IMR-90 (cell line): ENCODE measurements at regions not wholly inside any gene's neighbourhood (a gene's known extent, or its start where the extent isn't known, plus 50 kb on each side); places are given as distances from the start of the nearest gene placed in this dataset.
A peak's percentile ranks its signal among the peaks of the same experiment; 100 is the strongest.

Source experiments
- ATAC-seq: fragments of 200-7000 bp; cut with Tn5 transposase; 2 replicates; pipeline ENCODE4 v1.9.1; 2020; ENCODE audit warnings: low read depth, mild to moderate bottlenecking, moderate library complexity
- BruUV-seq: library from RNA; stranded (reverse); fragments of 400-500 nt; replicated peaks from 2 replicates; lab custom pipeline; 2021; lab: Mats Ljungman, UMichigan
- CTCF ChIA-PET: fragments of 300-600 bp; formaldehyde crosslinking; extraction: SDS; loops from one replicate; lab custom pipeline; 2021; ENCODE audit warnings: antibody characterized with exemption; lab: Yijun Ruan, JAX
- POLR2A ChIA-PET: fragments of 300-600 bp; sonication (Branson Sonifier 250); formaldehyde crosslinking; loops from one replicate; lab custom pipeline; 2022; ENCODE audit warnings: antibody characterized with exemption; ENCODE audit not compliant: unreplicated experiment; lab: Charles Lee
- DNase-seq: peaks from one replicate; pipeline ENCODE4 v3.0.0; 2013
- H2AFZ ChIP-seq: replicated peaks from 2 replicates; pipeline ENCODE3; 2013; ENCODE audit warnings: low read length, mild to moderate bottlenecking; ENCODE audit not compliant: poor library complexity
- H2AK5ac ChIP-seq: 2 replicates; pipeline ENCODE4 v1.6.1; 2013; ENCODE audit warnings: low read depth, low read length, inconsistent platforms
- H2AK9ac ChIP-seq: replicated peaks from 2 replicates; pipeline ENCODE3; 2013; ENCODE audit warnings: mild to moderate bottlenecking, low read depth, low read length, moderate library complexity; ENCODE audit not compliant: poor library complexity
- H2BK120ac ChIP-seq: 2 replicates; pipeline ENCODE4 v1.6.1; 2013; ENCODE audit warnings: low read depth, low read length, inconsistent platforms
- H2BK15ac ChIP-seq: 3 replicates; pipeline ENCODE4 v1.6.1; 2013; ENCODE audit warnings: low read depth, low read length, inconsistent platforms
- H2BK20ac ChIP-seq: 2 replicates; pipeline ENCODE4 v1.6.1; 2013; ENCODE audit warnings: low read depth, mild to moderate bottlenecking, inconsistent platforms, low read length, moderate library complexity
- H2BK5ac ChIP-seq: 2 replicates; pipeline ENCODE4 v1.6.1; 2013; ENCODE audit warnings: mild to moderate bottlenecking, low read depth, low read length, inconsistent platforms; ENCODE audit not compliant: poor library complexity, severe bottlenecking
- H3K14ac ChIP-seq: replicated peaks from 2 replicates; pipeline ENCODE4 v1.6.1; 2013; ENCODE audit warnings: low read depth, low read length, inconsistent platforms
- H3K18ac ChIP-seq: 2 replicates; pipeline ENCODE4 v1.6.1; 2013; ENCODE audit warnings: low read depth, low read length, control low read depth
- H3K23ac ChIP-seq: 2 replicates; pipeline ENCODE4 v1.6.1; 2013; ENCODE audit warnings: low read depth, low read length, inconsistent platforms
- H3K27ac ChIP-seq: 2 replicates; pipeline ENCODE4 v1.5.1; 2013; ENCODE audit warnings: mild to moderate bottlenecking, control low read depth, low read length; ENCODE audit not compliant: insufficient read depth
- H3K27me3 ChIP-seq: 2 replicates; pipeline ENCODE4 v1.6.1; 2013; ENCODE audit warnings: low read length; ENCODE audit not compliant: control insufficient read depth, insufficient read depth
- H3K36me3 ChIP-seq: 2 replicates; pipeline ENCODE4 v1.6.1; 2013; ENCODE audit warnings: low read length, mixed read lengths; ENCODE audit not compliant: control insufficient read depth, insufficient read depth
- H3K4ac ChIP-seq: 2 replicates; pipeline ENCODE4 v1.6.1; 2013; ENCODE audit warnings: low read depth, low read length, inconsistent platforms
- H3K4me1 ChIP-seq: 2 replicates; pipeline ENCODE4 v1.6.1; 2013; ENCODE audit warnings: low read length, mixed read lengths; ENCODE audit not compliant: control insufficient read depth, insufficient read depth
- H3K4me2 ChIP-seq: 2 replicates; pipeline ENCODE4 v1.6.1; 2013; ENCODE audit warnings: low read depth, mild to moderate bottlenecking, control low read depth, low read length, moderate library complexity
- H3K4me3 ChIP-seq: 2 replicates; pipeline ENCODE4 v1.5.1; 2013; ENCODE audit warnings: low read depth, mild to moderate bottlenecking, control low read depth, low read length, moderate library complexity; ENCODE audit not compliant: insufficient read depth
- H3K56ac ChIP-seq: 2 replicates; pipeline ENCODE4 v1.6.1; 2013; ENCODE audit warnings: low read length, inconsistent platforms; ENCODE audit not compliant: insufficient read depth; ENCODE audit errors: extremely low read depth
- H3K79me1 ChIP-seq, 2 experiments: 2 replicates each; pipeline ENCODE4 v1.6.1; 2013; ENCODE audit warnings: low read length in 2 of 2, inconsistent platforms in 1 of 2, low read depth in 1 of 2
- H3K9ac ChIP-seq: 2 replicates; pipeline ENCODE4 v1.6.1; 2013; ENCODE audit warnings: low read depth, low read length, control low read depth
- H3K9me1 ChIP-seq: 2 replicates; pipeline ENCODE4 v1.6.1; 2013; ENCODE audit warnings: low read length, inconsistent platforms; ENCODE audit not compliant: insufficient read depth
- H3K9me3 ChIP-seq: 2 replicates; pipeline ENCODE4 v1.6.1; 2013; ENCODE audit warnings: low read length; ENCODE audit not compliant: control insufficient read depth, insufficient read depth
- H4K20me1 ChIP-seq: 2 replicates; pipeline ENCODE4 v1.6.1; 2013; ENCODE audit warnings: low read length, inconsistent platforms; ENCODE audit not compliant: insufficient read depth
- H4K5ac ChIP-seq: 2 replicates; pipeline ENCODE4 v1.6.1; 2013; ENCODE audit warnings: mild to moderate bottlenecking, low read depth, low read length, control low read depth
- H4K8ac ChIP-seq, 2 experiments: 2 replicates each; pipeline ENCODE4 v1.6.1; 2013; ENCODE audit warnings: low read depth in 2 of 2, low read length in 2 of 2, control low read depth in 1 of 2, inconsistent platforms in 1 of 2
- H4K91ac ChIP-seq: 2 replicates; pipeline ENCODE4 v1.6.1; 2013; ENCODE audit warnings: low read depth, low read length, inconsistent platforms; ENCODE audit not compliant: insufficient read depth
- BHLHE40 ChIP-seq: fragments of 150-350 bp; IDR thresholded peaks from 2 replicates; pipeline ENCODE4 v1.6.1; 2016; ENCODE audit warnings: mild to moderate bottlenecking, low read depth, low read length
- CEBPB ChIP-seq: IDR thresholded peaks from 2 replicates; pipeline ENCODE4 v1.6.1; 2012; ENCODE audit warnings: low read depth, low read length, improper control_type of control experiment
- CHD1 ChIP-seq: IDR thresholded peaks from 2 replicates; pipeline ENCODE4 v1.6.1; 2012; ENCODE audit warnings: low read depth, low read length, improper control_type of control experiment
- CTCF ChIP-seq: conservative IDR thresholded peaks from 2 replicates; pipeline ENCODE4 v1.5.1; 2012; ENCODE audit warnings: mild to moderate bottlenecking, low read depth, low read length, improper control_type of control experiment
- FOS ChIP-seq: fragments of 150-350 bp; IDR thresholded peaks from 2 replicates; pipeline ENCODE4 v1.6.1; 2016; ENCODE audit warnings: low read depth, low read length
- MAFK ChIP-seq: IDR thresholded peaks from 2 replicates; pipeline ENCODE4 v1.6.1; 2012; ENCODE audit warnings: low read depth, low read length, improper control_type of control experiment
- MAZ ChIP-seq: IDR thresholded peaks from 2 replicates; pipeline ENCODE4 v1.6.1; 2012; ENCODE audit warnings: low read depth, mild to moderate bottlenecking, low read length, improper control_type of control experiment, moderate library complexity, borderline replicate concordance
- MXI1 ChIP-seq: IDR thresholded peaks from 2 replicates; pipeline ENCODE4 v1.6.1; 2012; ENCODE audit warnings: low read depth, mild to moderate bottlenecking, low read length, moderate library complexity, borderline replicate concordance
- NFE2L2 ChIP-seq: fragments of 150-350 bp; IDR thresholded peaks from 2 replicates; pipeline ENCODE4 v1.6.1; 2016; ENCODE audit warnings: low read depth, mild to moderate bottlenecking, low read length
- POLR2A ChIP-seq: IDR thresholded peaks from 2 replicates; pipeline ENCODE4 v1.6.1; 2012; ENCODE audit warnings: mild to moderate bottlenecking, low read depth, low read length
- RAD21 ChIP-seq: IDR thresholded peaks from 2 replicates; pipeline ENCODE4 v1.6.1; 2012; ENCODE audit warnings: low read length, improper control_type of control experiment
- RCOR1 ChIP-seq: IDR thresholded peaks from 2 replicates; pipeline ENCODE4 v1.6.1; 2012; ENCODE audit warnings: mild to moderate bottlenecking, low read length, improper control_type of control experiment; ENCODE audit not compliant: insufficient replicate concordance
- RFX5 ChIP-seq: IDR thresholded peaks from 2 replicates; pipeline ENCODE4 v1.8.0; 2012; ENCODE audit warnings: low read depth, mild to moderate bottlenecking, low read length, moderate library complexity
- SMC3 ChIP-seq: fragments of 150-350 bp; IDR thresholded peaks from 2 replicates; pipeline ENCODE4 v1.6.1; 2016; ENCODE audit warnings: low read depth, mild to moderate bottlenecking, antibody characterized with exemption, low read length, moderate library complexity
- USF2 ChIP-seq: fragments of 150-350 bp; IDR thresholded peaks from 2 replicates; pipeline ENCODE4 v1.6.1; 2017; ENCODE audit warnings: mild to moderate bottlenecking, antibody characterized with exemption, low read length, low read depth
- WGBS, 2 experiments: methylation state at CpG; one replicate each; pipeline versions ENCODE4 v1.1.5 to v1.1.7; 2013; ENCODE audit warnings: missing lambda C conversion rate in 2 of 2; ENCODE audit not compliant: insufficient read length in 1 of 2; ENCODE audit errors: extremely low coverage in 2 of 2; 5-methylcytosine and 5-hydroxymethylcytosine counted together
- dilution Hi-C: fragments of 300-500 bp; cut with HindIII; formaldehyde crosslinking; loops from one replicate; pipeline ENCODE4 v1.14.3; 2018; ENCODE audit warnings: low sequenced_read_pairs; ENCODE audit not compliant: unreplicated experiment
- in situ Hi-C: fragments of 300-500 bp; cut with MboI; formaldehyde crosslinking; loops from 3 replicates; pipeline ENCODE4 v1.14.3; 2019; ENCODE audit warnings: low sequenced_read_pairs, inconsistent platforms, mixed read lengths
- intact Hi-C: fragments of 100-400 bp; cut with micrococcal nuclease; formaldehyde crosslinking; loops from 2 replicates; pipeline ENCODE4 v1.10.0; 2022
- TF ChIP-seq, protein P1 (sequence below): fragments of 150-350 bp; IDR thresholded peaks from 2 replicates; pipeline ENCODE4 v1.6.1; 2016; ENCODE audit warnings: low read depth, mild to moderate bottlenecking, low read length, moderate library complexity, borderline replicate concordance

DNA sequence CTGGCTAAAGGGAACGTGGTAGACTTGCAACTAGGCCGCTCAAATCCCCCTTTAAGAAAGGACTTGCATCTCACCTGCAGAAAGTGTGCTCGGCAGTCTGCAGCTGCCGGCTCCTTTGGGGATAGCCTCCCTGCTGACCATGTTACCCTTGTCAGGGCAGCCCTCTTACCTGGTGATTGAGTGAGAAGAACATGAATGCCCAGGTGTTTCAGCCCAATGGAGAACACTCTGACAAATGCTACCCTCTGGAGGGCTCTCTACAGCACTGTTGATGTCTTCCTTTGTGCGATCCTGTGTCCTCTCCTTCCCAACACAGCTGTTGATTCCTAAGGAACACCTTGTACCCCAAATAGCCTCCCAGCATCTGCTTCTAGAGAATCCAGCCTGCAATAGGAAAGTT lies 178.7 kb upstream of the LDB2 start:
- Histone ChIP-seq H4K5ac (no peak overlapping the region), H3K9ac (no peak overlapping the region), H2BK120ac (no peak overlapping the region), H3K4me1 (peaks cover 5% of the 10 kb centered on the region), H4K91ac (no peak overlapping the region), H2AK5ac (no peak overlapping the region; the same call in 1 of the 2 replicates), H3K27ac (no peak overlapping the region), H3K56ac (no peak overlapping the region), H3K9me3 (no peaks in the 10 kb centered on the region), H4K8ac (no peak overlapping the region), H2BK15ac (no peak overlapping the region), H3K79me1 (no peaks in the 10 kb centered on the region), H3K14ac (no peak overlapping the region), H3K4me2 (no peak overlapping the region), H3K23ac (no peak overlapping the region), H3K9me1 (0 out of 2 replicates have a peak, but pooled peaks cover 3% of the 10 kb centered on the region), H2BK5ac (no peak overlapping the region), H2AFZ (peak overlapping the region; percentile 8), H3K27me3 (no peaks in the 10 kb centered on the region), H3K4me3 (no peak overlapping the region), H3K18ac (no peak overlapping the region), H3K36me3 (no peaks in the 10 kb centered on the region), H4K20me1 (no peaks in the 10 kb centered on the region), H3K4ac (no peak overlapping the region), H2BK20ac (no peak overlapping the region), H2AK9ac (no peak overlapping the region)
- dilution Hi-C loops: no loop called here
- POLR2A ChIA-PET: no interaction called here
- CTCF ChIA-PET: no interaction called here
- ATAC-seq (no peak), DNase-seq (no peak)
- BruUV-seq: no TSS peak
- TF ChIP-seq RFX5 (no peak), POLR2A (no peak), BHLHE40 (no peak), CHD1 (no peak), MAFK (no peak), RCOR1 (no peak), CEBPB (no peak), CTCF (no peak), SMC3 (no peak), RAD21 (no peak), MXI1 (no peak), FOS (no peak), NFE2L2 (no peak), USF2 (no peak), MAZ (no peak)
- TF ChIP-seq, protein P1, sequence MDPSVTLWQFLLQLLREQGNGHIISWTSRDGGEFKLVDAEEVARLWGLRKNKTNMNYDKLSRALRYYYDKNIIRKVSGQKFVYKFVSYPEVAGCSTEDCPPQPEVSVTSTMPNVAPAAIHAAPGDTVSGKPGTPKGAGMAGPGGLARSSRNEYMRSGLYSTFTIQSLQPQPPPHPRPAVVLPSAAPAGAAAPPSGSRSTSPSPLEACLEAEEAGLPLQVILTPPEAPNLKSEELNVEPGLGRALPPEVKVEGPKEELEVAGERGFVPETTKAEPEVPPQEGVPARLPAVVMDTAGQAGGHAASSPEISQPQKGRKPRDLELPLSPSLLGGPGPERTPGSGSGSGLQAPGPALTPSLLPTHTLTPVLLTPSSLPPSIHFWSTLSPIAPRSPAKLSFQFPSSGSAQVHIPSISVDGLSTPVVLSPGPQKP: no peak
- 80% methylated on average over 1 of the region's 5 CpGs; no CpG with 5 or more reads in 1 of the 2 experiments for WGBS, 2 experiments
- in situ Hi-C loops: no loop called here
- intact Hi-C loops: no loop called here
